ENCODE measurements at regions not wholly inside any gene's neighbourhood (a gene's known extent, or its start where the extent isn't known, plus 50 kb on each side); places are given as distances from the start of the nearest gene placed in this dataset.

GRCh38 chr3:187986514-187986934 lies 167.4 kb upstream of the LPP start:
- Mint-ChIP-seq H3K4me3 (peak overlapping the region; percentile 14), H3K9me3 (no peaks in the 10 kb centered on the region), H3K36me3 (ENCODE audit: insufficient read depth) (peaks cover 1% of the 10 kb centered on the region), H3K27me3 (no peaks in the 10 kb centered on the region), H3K4me1 (peaks cover 35% of the 10 kb centered on the region), H3K27ac (ENCODE audit: low read depth) (no peak overlapping the region)
- DNase-seq (ENCODE audit: low spot score in 2 of 2) (no peak), ATAC-seq (replicated peaks; ENCODE audit: extremely low read depth, poor library complexity, severe bottlenecking) (no peak)

- Mint-ChIP-seq H3K27me3 (no peaks in the 10 kb centered on the region), H3K4me3 (peak overlapping the region; percentile 14), H3K9me3 (no peaks in the 10 kb centered on the region), H3K36me3 (ENCODE audit: insufficient read depth) (peaks cover 1% of the 10 kb centered on the region), H3K4me1 (peaks cover 35% of the 10 kb centered on the region), H3K27ac (ENCODE audit: low read depth) (peak overlapping the region; percentile 14)
- ATAC-seq (replicated peaks; ENCODE audit: extremely low read depth, poor library complexity, severe bottlenecking) (no peak), DNase-seq (ENCODE audit: low spot score in 2 of 2) (no peak)
These were observed 166.8 kb upstream of the LPP start for GRCh38 chr3:187987187-187987586.

GRCh38 chr3:187987924-187988323 lies 166.0 kb upstream of the LPP start:
- no peaks in the 10 kb centered on the region for H3K9me3 Mint-ChIP-seq
- H3K27me3 Mint-ChIP-seq = no peaks in the 10 kb centered on the region
- DNase-seq (ENCODE audit: low spot score in 2 of 2) (peak in 1 of 2 donors; percentile 61), ATAC-seq (replicated peaks; ENCODE audit: extremely low read depth, poor library complexity, severe bottlenecking) (peak; percentile 97)
- H3K27ac Mint-ChIP-seq (ENCODE audit: low read depth) = peak overlapping the region; percentile 14
- H3K36me3 Mint-ChIP-seq (ENCODE audit: insufficient read depth) = peaks cover 1% of the 10 kb centered on the region
- H3K4me3 Mint-ChIP-seq = peak overlapping the region; percentile 17
- peaks cover 38% of the 10 kb centered on the region for H3K4me1 Mint-ChIP-seq

- H3K4me1 Mint-ChIP-seq = peaks cover 56% of the 10 kb centered on the region
- DNase-seq (ENCODE audit: low spot score in 2 of 2) (no peak), ATAC-seq (replicated peaks; ENCODE audit: extremely low read depth, poor library complexity, severe bottlenecking) (no peak)
- peaks cover 5% of the 10 kb centered on the region for H3K36me3 Mint-ChIP-seq (ENCODE audit: insufficient read depth)
- H3K27me3 Mint-ChIP-seq = no peaks in the 10 kb centered on the region
- no peaks in the 10 kb centered on the region for H3K9me3 Mint-ChIP-seq
- no peak overlapping the region for H3K27ac Mint-ChIP-seq (ENCODE audit: low read depth)
- no peak overlapping the region for H3K4me3 Mint-ChIP-seq
These were observed 164.3 kb upstream of the LPP start for GRCh38 chr3:187989575-187990153.

- no peaks in the 10 kb centered on the region for H3K9me3 Mint-ChIP-seq
- no peak overlapping the region for H3K4me3 Mint-ChIP-seq
- H3K27me3 Mint-ChIP-seq = no peaks in the 10 kb centered on the region
- DNase-seq (ENCODE audit: low spot score in 2 of 2) (no peak), ATAC-seq (replicated peaks; ENCODE audit: extremely low read depth, poor library complexity, severe bottlenecking) (no peak)
- peak overlapping the region; percentile 77 for H3K27ac Mint-ChIP-seq (ENCODE audit: low read depth)
- peaks cover 4% of the 10 kb centered on the region for H3K36me3 Mint-ChIP-seq (ENCODE audit: insufficient read depth)
- H3K4me1 Mint-ChIP-seq = peaks cover 56% of the 10 kb centered on the region
These were observed 161.3 kb upstream of the LPP start for GRCh38 chr3:187992609-187993008.

GRCh38 chr3:187994221-187995042 lies 159.5 kb upstream of the LPP start:
- peak in 1 of 2 donors; percentile 30 for DNase-seq (ENCODE audit: low spot score in 2 of 2)
- no peaks in the 10 kb centered on the region for H3K27me3 Mint-ChIP-seq
- ATAC-seq (replicated peaks; ENCODE audit: extremely low read depth, poor library complexity, severe bottlenecking) = peak; percentile 90
- peaks cover 57% of the 10 kb centered on the region for H3K4me1 Mint-ChIP-seq
- H3K36me3 Mint-ChIP-seq (ENCODE audit: insufficient read depth) = peaks cover 4% of the 10 kb centered on the region
- peak overlapping the region; percentile 50 for H3K4me3 Mint-ChIP-seq
- H3K9me3 Mint-ChIP-seq = no peaks in the 10 kb centered on the region
- peak overlapping the region; percentile 77 for H3K27ac Mint-ChIP-seq (ENCODE audit: low read depth)

GRCh38 chr3:187995043-187995400 lies 158.9 kb upstream of the LPP start:
- ATAC-seq (replicated peaks; ENCODE audit: extremely low read depth, poor library complexity, severe bottlenecking) (no peak), DNase-seq (ENCODE audit: low spot score in 2 of 2) (no peak)
- H3K36me3 Mint-ChIP-seq (ENCODE audit: insufficient read depth) = peaks cover 7% of the 10 kb centered on the region
- H3K4me3 Mint-ChIP-seq = no peak overlapping the region
- H3K4me1 Mint-ChIP-seq = peaks cover 63% of the 10 kb centered on the region
- H3K9me3 Mint-ChIP-seq = no peaks in the 10 kb centered on the region
- H3K27me3 Mint-ChIP-seq = no peaks in the 10 kb centered on the region
- peak overlapping the region; percentile 77 for H3K27ac Mint-ChIP-seq (ENCODE audit: low read depth)

GRCh38 chr3:187995667-187996066 lies 158.3 kb upstream of the LPP start:
- H3K4me1 Mint-ChIP-seq = peaks cover 69% of the 10 kb centered on the region
- peaks cover 9% of the 10 kb centered on the region for H3K36me3 Mint-ChIP-seq (ENCODE audit: insufficient read depth)
- H3K9me3 Mint-ChIP-seq = no peaks in the 10 kb centered on the region
- H3K4me3 Mint-ChIP-seq = no peak overlapping the region
- no peaks in the 10 kb centered on the region for H3K27me3 Mint-ChIP-seq
- ATAC-seq (replicated peaks; ENCODE audit: extremely low read depth, poor library complexity, severe bottlenecking) = no peak
- DNase-seq (ENCODE audit: low spot score in 2 of 2) = no peak
- no peak overlapping the region for H3K27ac Mint-ChIP-seq (ENCODE audit: low read depth)

GRCh38 chr3:187996609-187997008 lies 157.3 kb upstream of the LPP start:
- Mint-ChIP-seq H3K36me3 (ENCODE audit: insufficient read depth) (peaks cover 9% of the 10 kb centered on the region), H3K4me1 (peaks cover 72% of the 10 kb centered on the region), H3K27ac (ENCODE audit: low read depth) (no peak overlapping the region), H3K4me3 (no peak overlapping the region), H3K27me3 (no peaks in the 10 kb centered on the region), H3K9me3 (no peaks in the 10 kb centered on the region)
- ATAC-seq (replicated peaks; ENCODE audit: extremely low read depth, poor library complexity, severe bottlenecking) (no peak), DNase-seq (ENCODE audit: low spot score in 2 of 2) (no peak)

GRCh38 chr3:187997490-187997889 lies 156.5 kb upstream of the LPP start:
- ATAC-seq (replicated peaks; ENCODE audit: extremely low read depth, poor library complexity, severe bottlenecking) (no peak), DNase-seq (ENCODE audit: low spot score in 2 of 2) (no peak)
- Mint-ChIP-seq H3K4me1 (peaks cover 81% of the 10 kb centered on the region), H3K36me3 (ENCODE audit: insufficient read depth) (peaks cover 9% of the 10 kb centered on the region), H3K27ac (ENCODE audit: low read depth) (no peak overlapping the region), H3K4me3 (no peak overlapping the region), H3K27me3 (no peaks in the 10 kb centered on the region), H3K9me3 (no peaks in the 10 kb centered on the region)

- H3K4me1 Mint-ChIP-seq = peaks cover 79% of the 10 kb centered on the region
- H3K27ac Mint-ChIP-seq (ENCODE audit: low read depth) = peak overlapping the region; percentile 100
- H3K9me3 Mint-ChIP-seq = no peaks in the 10 kb centered on the region
- H3K4me3 Mint-ChIP-seq = no peak overlapping the region
- peaks cover 9% of the 10 kb centered on the region for H3K36me3 Mint-ChIP-seq (ENCODE audit: insufficient read depth)
- no peak for DNase-seq (ENCODE audit: low spot score in 2 of 2)
- no peaks in the 10 kb centered on the region for H3K27me3 Mint-ChIP-seq
- no peak for ATAC-seq (replicated peaks; ENCODE audit: extremely low read depth, poor library complexity, severe bottlenecking)
These were observed 155.9 kb upstream of the LPP start for GRCh38 chr3:187997946-187998561.

- Mint-ChIP-seq H3K4me3 (peak overlapping the region; percentile 33), H3K36me3 (ENCODE audit: insufficient read depth) (peaks cover 9% of the 10 kb centered on the region), H3K27ac (ENCODE audit: low read depth) (peak overlapping the region; percentile 100), H3K27me3 (no peaks in the 10 kb centered on the region), H3K4me1 (peaks cover 77% of the 10 kb centered on the region), H3K9me3 (no peaks in the 10 kb centered on the region)
- DNase-seq (ENCODE audit: low spot score in 2 of 2) = no peak
- ATAC-seq (replicated peaks; ENCODE audit: extremely low read depth, poor library complexity, severe bottlenecking) = no peak
These were observed 155.3 kb upstream of the LPP start for GRCh38 chr3:187998611-187999010.

- H3K27me3 Mint-ChIP-seq = no peaks in the 10 kb centered on the region
- peak; percentile 89 for ATAC-seq (replicated peaks; ENCODE audit: extremely low read depth, poor library complexity, severe bottlenecking)
- H3K4me3 Mint-ChIP-seq = peak overlapping the region; percentile 77
- H3K27ac Mint-ChIP-seq (ENCODE audit: low read depth) = peak overlapping the region; percentile 100
- H3K36me3 Mint-ChIP-seq (ENCODE audit: insufficient read depth) = peaks cover 5% of the 10 kb centered on the region
- no peaks in the 10 kb centered on the region for H3K9me3 Mint-ChIP-seq
- DNase-seq (ENCODE audit: low spot score in 2 of 2) = peak in 1 of 2 donors; percentile 30
- peaks cover 65% of the 10 kb centered on the region for H3K4me1 Mint-ChIP-seq
These were observed 154.1 kb upstream of the LPP start for GRCh38 chr3:187999821-188000220.

Data from central memory CD8-positive, alpha-beta T cell (primary cell).